Right lobe of liver (tissue), 6 donors: ENCODE measurements at regions not wholly inside any gene's neighbourhood (a gene's known extent, or its start where the extent isn't known, plus 50 kb on each side); places are given as distances from the start of the nearest gene placed in this dataset.
A peak's percentile ranks its signal among the peaks of the same experiment; 100 is the strongest.

Experiments
- ATAC-seq, 4 donors: fragments of 200-7000 bp; cut with Tn5 transposase; one replicate each; pipeline ENCODE4 v1.9.1; 2020; ENCODE audit warnings: mild to moderate bottlenecking in 4 of 4, moderate library complexity in 4 of 4
- DNase-seq, 3 donors: peaks; one replicate each; pipeline ENCODE4 v3.0.0-alpha.2; 2020
- H3K27ac ChIP-seq, 3 donors: fragments of 200-600 bp; one replicate each; pipeline ENCODE4 v1.8.0; 2022
- H3K27me3 ChIP-seq, 2 donors: fragments of 200-600 bp; one replicate each; pipeline ENCODE4 v1.8.0; 2022
- H3K36me3 ChIP-seq, 4 donors: fragments of 200-600 bp; sonication (generic) in 1 of 4; one replicate each; pipeline versions ENCODE4 v1.5.1 to v1.8.0; 2017 to 2022; ENCODE audit warnings: control low read depth in 1 of 4
- H3K4me1 ChIP-seq, 4 donors: fragments of 200-600 bp; sonication (generic) in 1 of 4; one replicate each; pipeline versions ENCODE4 v1.5.1 to v1.8.0; 2017 to 2022; ENCODE audit warnings: control low read depth in 1 of 4
- H3K4me3 ChIP-seq, 3 donors: fragments of 200-600 bp; one replicate each; pipeline ENCODE4 v1.8.0; 2022
- H3K9me3 ChIP-seq, 4 donors: fragments of 200-600 bp; sonication (generic) in 1 of 4; one replicate each; pipeline versions ENCODE4 v1.5.1 to v1.8.0; 2017 to 2022; ENCODE audit warnings: control low read depth in 1 of 4
- CTCF ChIP-seq, 4 donors: fragments of 200-600 bp in 3 of 4; fragments of 450-650 bp in 1 of 4; IDR thresholded peaks; one replicate each; pipeline versions ENCODE4 v1.5.1 to v1.8.0; 2016 to 2022; ENCODE audit warnings: antibody characterized with exemption in 4 of 4, mild to moderate bottlenecking in 2 of 4
- POLR2A ChIP-seq: fragments of 450-650 bp; IDR thresholded peaks from one replicate; pipeline ENCODE4 v1.6.1; 2017; ENCODE audit warnings: antibody characterized with exemption, mild to moderate bottlenecking
- whole genome bisulfite sequencing: methylation state at CpG from one replicate; pipeline ENCODE4 v1.1.6; 2018; ENCODE audit warnings: low coverage, low lambda C conversion rate; ENCODE audit not compliant: insufficient coverage; ENCODE audit errors: missing lambda C conversion rate; 5-methylcytosine and 5-hydroxymethylcytosine counted together
- intact Hi-C, 2 donors: fragments of 100-400 bp; cut with DNase I; formaldehyde crosslinking; loops; one replicate each; pipeline versions ENCODE4 v1.11.2 to v1.14.1; 2022
- donor health status: DM: no; HTN: yes; CAD: no.
- donor health status: DM: no; HTN: no; CAD: no.
- donor health status: DM: no; HTN: no; CAD: no.
- donor health status: DM: no; HTN: yes; CAD: no.
- donor health status: DM: no; HTN: yes; CAD: no.

DNA sequence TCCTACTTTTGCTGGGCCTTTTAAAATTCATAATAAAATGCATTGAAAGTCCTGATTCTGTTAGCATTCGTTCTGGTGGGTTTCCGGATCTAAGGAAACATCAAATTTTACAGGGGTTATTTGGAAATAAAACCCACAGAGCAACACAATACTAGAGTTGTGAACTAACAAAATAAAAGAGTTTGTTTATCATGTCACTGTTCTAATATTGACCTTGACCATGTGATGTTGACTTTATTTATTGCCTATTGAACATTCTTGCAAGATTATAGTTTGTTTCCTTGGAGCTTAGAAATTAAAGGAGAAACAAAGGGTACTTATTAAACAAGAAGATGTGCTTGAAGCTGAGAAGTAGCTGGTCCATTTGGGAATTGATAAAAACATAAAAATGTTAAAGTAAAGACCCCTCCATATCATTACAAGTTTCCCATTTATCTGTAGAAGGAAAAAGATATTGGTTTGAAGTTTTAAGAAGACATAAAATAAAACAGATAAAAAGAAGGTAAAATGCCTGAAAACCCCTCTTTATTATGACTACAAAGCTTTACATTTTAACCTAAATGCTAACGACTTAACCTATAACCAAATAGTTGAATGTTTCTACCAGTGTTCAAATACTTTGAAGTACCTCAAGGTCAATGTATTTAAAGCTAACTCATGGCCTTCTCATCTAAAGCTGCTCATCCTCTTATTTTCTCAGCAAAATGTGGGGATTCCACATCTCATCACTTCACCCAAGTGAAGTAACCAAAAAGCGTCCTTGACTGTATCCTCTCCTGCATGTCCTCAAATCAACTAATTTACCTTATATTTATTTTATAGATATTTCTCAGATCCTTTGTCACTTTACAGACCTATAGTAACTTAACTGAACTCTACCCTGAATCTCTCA lies 179.6 kb downstream of the GASK1B start:
- ATAC-seq (no peak), DNase-seq (no peak)
- Histone ChIP-seq H3K27me3 (no peaks in the 10 kb centered on the region), H3K36me3 (no peaks in the 10 kb centered on the region), H3K27ac (peak overlapping the region in 1 of 3 donors; percentile 5), H3K4me1 (peaks cover 0 to 12% (median 0%) of the 10 kb centered on the region in 4 donors), H3K9me3 (no peaks in the 10 kb centered on the region), H3K4me3 (no peak overlapping the region)
- intact Hi-C loops = no loop called here
- 57% methylated on average over 4 of the region's 4 CpGs for WGBS
- no peak for TF ChIP-seq CTCF (IDR thresholded peaks at IDR 0.05)
- TF ChIP-seq POLR2A = no peak

DNA sequence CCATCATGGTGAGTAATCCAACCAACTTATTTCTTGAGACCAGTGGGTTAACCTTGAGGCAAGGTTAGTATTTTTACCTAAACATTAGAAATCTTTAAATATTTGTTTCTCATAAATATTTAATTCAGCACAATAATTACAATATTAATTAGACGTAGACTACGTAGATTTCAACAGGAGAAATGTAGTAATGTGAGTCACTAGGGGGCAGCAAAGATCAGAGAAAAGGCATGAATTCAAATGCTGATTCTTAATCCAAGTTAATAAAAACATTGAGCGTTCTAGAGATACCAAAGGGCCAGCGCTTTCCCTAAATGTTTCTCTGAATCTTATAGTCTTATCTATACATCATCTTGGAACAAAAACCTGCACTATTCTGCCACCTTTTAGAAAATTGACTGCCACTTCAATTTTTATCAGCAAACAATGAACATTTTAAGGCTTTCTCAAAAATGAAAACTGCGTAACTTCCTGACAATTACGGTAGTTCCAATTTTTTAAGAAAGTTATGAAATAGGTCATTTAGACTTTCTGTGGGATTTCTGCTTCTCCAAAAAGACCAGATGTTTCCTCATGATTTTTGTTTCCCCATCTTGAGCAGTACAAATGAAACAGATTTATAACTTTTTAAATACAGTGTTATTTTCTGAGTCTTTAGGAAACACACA lies 180.7 kb downstream of the GASK1B start:
- TF ChIP-seq CTCF (IDR thresholded peaks at IDR 0.05) (peak; percentile 59 to 77 (median 72)), POLR2A (no peak)
- no peaks in the 10 kb centered on the region for H3K9me3 ChIP-seq
- intact Hi-C loops = no loop called here
- peak; percentile 82 to 96 (median 90) for ATAC-seq
- 8% methylated on average over 6 of the region's 6 CpGs for WGBS
- peak overlapping the region in 1 of 3 donors; percentile 9 for H3K4me3 ChIP-seq
- no peaks in the 10 kb centered on the region for H3K36me3 ChIP-seq
- H3K27ac ChIP-seq = peak overlapping the region in 2 of 3 donors; percentile 5 to 6
- no peaks in the 10 kb centered on the region for H3K27me3 ChIP-seq
- peaks cover 0 to 12% (median 0%) of the 10 kb centered on the region in 4 donors for H3K4me1 ChIP-seq
- no peak for DNase-seq

- H3K27me3 ChIP-seq = no peaks in the 10 kb centered on the region
- no peak overlapping the region for H3K4me3 ChIP-seq
- DNase-seq (no peak), ATAC-seq (no peak)
- peaks cover 0 to 12% (median 0%) of the 10 kb centered on the region in 4 donors for H3K4me1 ChIP-seq
- TF ChIP-seq POLR2A = no peak
- no peak for TF ChIP-seq CTCF (IDR thresholded peaks at IDR 0.05)
- no peaks in the 10 kb centered on the region for H3K36me3 ChIP-seq
- H3K9me3 ChIP-seq = no peaks in the 10 kb centered on the region
- 49% methylated on average over 2 of the region's 2 CpGs for WGBS
- intact Hi-C loops = no loop called here
- no peak overlapping the region for H3K27ac ChIP-seq
Measured at GRCh38 chr4:157988641-157989040, 184.2 kb downstream of the GASK1B start.

DNA sequence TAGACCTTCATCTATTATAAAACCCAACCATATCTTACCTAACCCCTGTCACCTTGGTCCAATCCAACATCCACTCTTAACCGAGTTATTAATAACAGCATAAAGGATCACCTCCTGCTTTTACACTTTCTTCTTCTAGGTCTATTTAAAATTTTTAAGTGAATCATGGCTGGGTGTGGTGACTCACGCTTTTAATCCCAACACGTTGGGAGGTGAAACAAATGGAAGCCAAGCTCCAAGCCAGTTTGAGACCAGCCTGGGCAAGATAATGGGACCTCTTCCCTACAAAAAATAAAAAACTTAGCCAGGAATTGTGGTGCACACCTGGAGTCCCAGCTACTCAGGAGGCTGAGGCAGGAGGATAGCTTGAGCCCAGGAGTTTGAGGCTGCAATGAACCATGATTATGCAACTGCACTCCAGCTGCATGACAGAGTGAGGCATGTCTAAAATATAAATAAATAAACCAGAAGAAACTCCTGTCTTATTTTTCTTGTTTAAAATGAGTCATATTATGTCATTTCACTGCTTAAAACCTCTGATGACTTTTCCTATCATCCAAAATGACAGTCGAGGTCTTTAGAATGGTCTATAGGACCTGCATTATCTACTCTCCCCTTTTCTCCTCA lies 188.4 kb downstream of the GASK1B start:
- 74% methylated on average over 4 of the region's 4 CpGs for WGBS
- ATAC-seq (no peak), DNase-seq (no peak)
- no peaks in the 10 kb centered on the region for H3K36me3 ChIP-seq
- no peaks in the 10 kb centered on the region for H3K4me1 ChIP-seq
- TF ChIP-seq CTCF (IDR thresholded peaks at IDR 0.05) (no peak), POLR2A (no peak)
- no peak overlapping the region for H3K27ac ChIP-seq
- no peaks in the 10 kb centered on the region for H3K9me3 ChIP-seq
- no peaks in the 10 kb centered on the region for H3K27me3 ChIP-seq
- intact Hi-C loops = no loop called here
- no peak overlapping the region for H3K4me3 ChIP-seq
